ENCODE measurements at regions not wholly inside any gene's neighbourhood (a gene's known extent, or its start where the extent isn't known, plus 50 kb on each side); places are given as distances from the start of the nearest gene placed in this dataset.
"Not testable (repeated sequence)": the region's sequence is repeated elsewhere in the genome, so short reads cannot be mapped to it uniquely, and the experiment has no call there.

GRCh38 chr2:209311948-209312347 is 111.9 kb upstream of the MAP2 start:
- ATAC-seq: no peak

GRCh38 chr2:209312450-209312849 is 111.4 kb upstream of the MAP2 start:
- not testable (repeated sequence) for ATAC-seq

- ATAC-seq: no peak
These were observed 109.2 kb upstream of the MAP2 start for GRCh38 chr2:209314653-209315052.

GRCh38 chr2:209316141-209316540 is 107.7 kb upstream of the MAP2 start:
- no peak for ATAC-seq

GRCh38 chr2:209321076-209321475 is 102.8 kb upstream of the MAP2 start:
- ATAC-seq: no peak

GRCh38 chr2:209321581-209321980 is 102.3 kb upstream of the MAP2 start:
- ATAC-seq: no peak

- ATAC-seq: no peak
These were observed 101.8 kb upstream of the MAP2 start for GRCh38 chr2:209322041-209322440.

GRCh38 chr2:209322905-209323512 is 100.8 kb upstream of the MAP2 start:
- ATAC-seq: no peak

- no peak for ATAC-seq
These were observed 100.1 kb upstream of the MAP2 start for GRCh38 chr2:209323738-209324137.

- no peak for ATAC-seq
These were observed 99.6 kb upstream of the MAP2 start for GRCh38 chr2:209324281-209324680.

GRCh38 chr2:209331291-209331844 is 92.5 kb upstream of the MAP2 start:
- ATAC-seq: no peak

GRCh38 chr2:209334188-209335017 is 89.4 kb upstream of the MAP2 start:
- ATAC-seq: no peak

GRCh38 chr2:209340522-209340921 is 83.3 kb upstream of the MAP2 start:
- ATAC-seq: no peak

GRCh38 chr2:209344349-209344748 is 79.5 kb upstream of the MAP2 start:
- ATAC-seq: no peak

- no peak for ATAC-seq
These were observed 75.4 kb upstream of the MAP2 start for GRCh38 chr2:209348433-209348832.

GRCh38 chr2:209351636-209352035 is 72.2 kb upstream of the MAP2 start:
- no peak for ATAC-seq

GRCh38 chr2:209358992-209359391 is 64.9 kb upstream of the MAP2 start:
- no peak for ATAC-seq

- no peak for ATAC-seq
These were observed 56.6 kb upstream of the MAP2 start for GRCh38 chr2:209367075-209367747.

- ATAC-seq: no peak
These were observed 55.4 kb upstream of the MAP2 start for GRCh38 chr2:209368406-209368805.

- ATAC-seq: no peak
These were observed 54.9 kb upstream of the MAP2 start for GRCh38 chr2:209368914-209369313.

- ATAC-seq: no peak
These were observed 54.2 kb upstream of the MAP2 start for GRCh38 chr2:209369656-209370055.

GRCh38 chr2:209371407-209371806 is 52.4 kb upstream of the MAP2 start:
- no peak for ATAC-seq
